ENCODE measurements at regions not wholly inside any gene's neighbourhood (a gene's known extent, or its start where the extent isn't known, plus 50 kb on each side); places are given as distances from the start of the nearest gene placed in this dataset.

DNA sequence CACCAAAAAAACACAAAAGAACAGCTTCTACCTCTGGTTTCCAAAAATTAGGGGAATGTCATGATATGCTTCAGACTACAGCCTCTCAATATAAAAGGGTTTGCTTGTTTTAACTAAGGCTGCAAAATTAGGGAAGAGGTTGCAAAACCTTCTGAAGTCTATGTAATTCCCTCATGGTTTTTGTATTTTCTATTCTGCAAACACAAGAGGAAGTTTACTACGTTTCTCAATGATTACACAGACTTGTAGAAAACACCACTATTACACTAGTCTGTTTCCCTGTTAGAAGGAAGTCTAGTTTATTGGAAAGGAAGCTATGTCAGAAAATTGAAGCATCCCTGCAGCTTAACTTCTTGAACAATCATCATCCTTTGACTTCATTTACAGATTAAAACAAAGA, 229.7 kb upstream of the FMN2 start:
- intact Hi-C loops (cut with micrococcal nuclease), result no loop called here
- Histone ChIP-seq H2AFZ (ENCODE audit: low read length) (no peak overlapping the region), H3K79me2 (ENCODE audit: low read length) (no peaks in the 10 kb centered on the region), H3K27ac (ENCODE audit: low read length) (no peak overlapping the region), H3K4me1 (ENCODE audit: insufficient read depth, low read length) (peaks cover 18% of the 10 kb centered on the region), H3K9me3 (ENCODE audit: low read length) (no peaks in the 10 kb centered on the region), H3F3A (ENCODE audit: low read length, unreplicated experiment) (no peaks in the 10 kb centered on the region), H3K9ac (ENCODE audit: low read length) (no peak overlapping the region), H4K20me1 (ENCODE audit: low read length) (no peaks in the 10 kb centered on the region), H3K9me2 (replicated peaks; ENCODE audit: low read length) (no peaks in the 10 kb centered on the region), H3K4me3 (ENCODE audit: low read length) (no peak overlapping the region), H3K36me3 (ENCODE audit: low read depth, low read length) (no peaks in the 10 kb centered on the region), H3K27me3 (ENCODE audit: low read length) (no peaks in the 10 kb centered on the region), H3K4me2 (ENCODE audit: low read length) (no peak overlapping the region)
- ATAC-seq (no peak), DNase-seq (no peak)
- POLR2A ChIA-PET (ENCODE audit: unreplicated experiment), result interaction anchor here (0.6 kb wide), 1 partner anchor 305 kb away, joined by 4 read pairs; no protein-coding TSS in a partner anchor
- CTCF ChIA-PET, result interaction anchor here (1.1 kb wide), 1 partner anchor 276 kb away, joined by 4 read pairs; no protein-coding TSS in a partner anchor
- TF ChIP-seq EZH2phosphoT487 (IDR thresholded peaks at IDR 0.05; ENCODE audit: borderline replicate concordance, low read length) (no peak), EZH2 (IDR thresholded peaks at IDR 0.05; ENCODE audit: low read length, unreplicated experiment) (no peak)
- TF ChIP-seq, protein P1, sequence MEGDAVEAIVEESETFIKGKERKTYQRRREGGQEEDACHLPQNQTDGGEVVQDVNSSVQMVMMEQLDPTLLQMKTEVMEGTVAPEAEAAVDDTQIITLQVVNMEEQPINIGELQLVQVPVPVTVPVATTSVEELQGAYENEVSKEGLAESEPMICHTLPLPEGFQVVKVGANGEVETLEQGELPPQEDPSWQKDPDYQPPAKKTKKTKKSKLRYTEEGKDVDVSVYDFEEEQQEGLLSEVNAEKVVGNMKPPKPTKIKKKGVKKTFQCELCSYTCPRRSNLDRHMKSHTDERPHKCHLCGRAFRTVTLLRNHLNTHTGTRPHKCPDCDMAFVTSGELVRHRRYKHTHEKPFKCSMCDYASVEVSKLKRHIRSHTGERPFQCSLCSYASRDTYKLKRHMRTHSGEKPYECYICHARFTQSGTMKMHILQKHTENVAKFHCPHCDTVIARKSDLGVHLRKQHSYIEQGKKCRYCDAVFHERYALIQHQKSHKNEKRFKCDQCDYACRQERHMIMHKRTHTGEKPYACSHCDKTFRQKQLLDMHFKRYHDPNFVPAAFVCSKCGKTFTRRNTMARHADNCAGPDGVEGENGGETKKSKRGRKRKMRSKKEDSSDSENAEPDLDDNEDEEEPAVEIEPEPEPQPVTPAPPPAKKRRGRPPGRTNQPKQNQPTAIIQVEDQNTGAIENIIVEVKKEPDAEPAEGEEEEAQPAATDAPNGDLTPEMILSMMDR (conservative IDR thresholded peaks at IDR 0.05; ENCODE audit: low read depth, low read length), result no peak
- BruUV-seq (replicated peaks), result no TSS peak

DNA sequence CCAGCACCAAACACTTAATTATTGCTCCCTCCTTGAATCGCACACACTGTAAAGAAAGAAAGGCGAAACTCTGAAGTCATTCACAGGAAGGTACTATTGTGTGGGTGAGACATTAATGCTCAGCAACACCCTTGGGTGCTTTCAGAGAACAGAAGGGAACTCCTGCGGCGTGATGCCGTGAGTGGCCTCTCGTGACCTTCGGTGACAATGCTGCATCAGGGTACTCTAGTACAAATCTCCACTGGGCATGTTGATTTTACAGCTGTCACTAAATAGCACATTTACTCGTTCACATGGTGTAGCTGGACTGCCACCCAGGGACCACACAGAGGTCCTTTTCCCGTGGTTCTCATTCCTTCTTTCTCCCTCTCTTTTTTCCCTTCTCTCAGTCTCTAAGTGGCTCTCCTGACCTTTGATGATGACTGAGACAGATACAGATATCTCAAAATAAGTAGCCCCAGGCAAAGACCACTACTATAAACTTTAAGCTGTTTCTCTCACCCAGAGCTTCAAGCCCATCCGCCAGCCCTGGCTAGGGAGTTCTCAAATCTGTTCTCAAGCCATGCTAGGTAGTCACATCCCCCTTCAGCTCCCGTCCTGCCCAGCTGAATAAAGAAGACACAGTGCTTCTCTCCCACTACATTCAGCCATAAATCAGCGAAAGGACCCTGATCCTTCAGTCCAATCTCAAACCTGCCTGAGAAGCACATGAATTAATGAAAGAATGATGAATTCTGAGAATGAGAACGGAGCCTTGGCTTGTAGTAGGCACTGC, 223.4 kb upstream of the FMN2 start:
- intact Hi-C loops (cut with micrococcal nuclease), result no loop called here
- Histone ChIP-seq H3K27ac (ENCODE audit: low read length) (no peak overlapping the region), H4K20me1 (ENCODE audit: low read length) (no peaks in the 10 kb centered on the region), H3K4me2 (ENCODE audit: low read length) (no peak overlapping the region), H2AFZ (ENCODE audit: low read length) (no peak overlapping the region), H3K36me3 (ENCODE audit: low read depth, low read length) (no peaks in the 10 kb centered on the region), H3K79me2 (ENCODE audit: low read length) (no peaks in the 10 kb centered on the region), H3K27me3 (ENCODE audit: low read length) (no peaks in the 10 kb centered on the region), H3K9ac (ENCODE audit: low read length) (no peak overlapping the region), H3K9me3 (ENCODE audit: low read length) (no peaks in the 10 kb centered on the region), H3F3A (ENCODE audit: low read length, unreplicated experiment) (no peaks in the 10 kb centered on the region), H3K9me2 (replicated peaks; ENCODE audit: low read length) (no peaks in the 10 kb centered on the region; the same call in 1 of the 2 replicates), H3K4me1 (ENCODE audit: insufficient read depth, low read length) (peaks cover 8% of the 10 kb centered on the region; the same call in 1 of the 2 replicates), H3K4me3 (ENCODE audit: low read length) (no peak overlapping the region)
- TF ChIP-seq, protein P1 (conservative IDR thresholded peaks at IDR 0.05; ENCODE audit: low read depth, low read length), result no peak
- TF ChIP-seq EZH2phosphoT487 (IDR thresholded peaks at IDR 0.05; ENCODE audit: borderline replicate concordance, low read length), result no peak
- TF ChIP-seq EZH2 (IDR thresholded peaks at IDR 0.05; ENCODE audit: low read length, unreplicated experiment), result no peak
- BruUV-seq (replicated peaks), result no TSS peak
- no peak for DNase-seq
- ChIA-PET CTCF (interaction anchor here (0.7 kb wide), 1 partner anchor 209 kb away, joined by 4 read pairs; no protein-coding TSS in a partner anchor), POLR2A (ENCODE audit: unreplicated experiment) (no interaction called here)
- no peak for ATAC-seq

DNA sequence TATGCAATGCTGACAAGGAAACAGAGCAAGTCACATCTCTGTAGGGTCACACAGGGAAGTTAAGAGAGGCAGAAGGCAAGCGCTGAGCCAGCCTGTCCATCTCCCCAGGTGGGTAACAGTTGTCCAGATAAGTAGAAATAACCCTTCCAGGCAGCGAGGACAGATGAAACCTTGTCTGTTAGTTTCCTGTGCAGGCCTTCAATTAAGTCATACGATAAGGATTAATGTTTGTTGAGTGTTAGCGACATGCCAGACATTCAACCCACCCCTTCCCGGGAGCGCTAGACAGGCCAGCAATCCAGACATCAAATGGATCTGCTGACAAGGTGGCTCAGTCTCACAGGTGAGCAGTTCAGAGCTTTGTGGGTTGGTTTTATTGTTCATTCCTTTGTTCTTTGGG, 221.5 kb upstream of the FMN2 start:
- Histone ChIP-seq H3K9me2 (replicated peaks; ENCODE audit: low read length) (no peaks in the 10 kb centered on the region; the same call in 1 of the 2 replicates), H4K20me1 (ENCODE audit: low read length) (no peaks in the 10 kb centered on the region), H3K27ac (ENCODE audit: low read length) (no peak overlapping the region), H3K27me3 (ENCODE audit: low read length) (no peaks in the 10 kb centered on the region), H3K79me2 (ENCODE audit: low read length) (no peaks in the 10 kb centered on the region), H3K9me3 (ENCODE audit: low read length) (no peaks in the 10 kb centered on the region), H3F3A (ENCODE audit: low read length, unreplicated experiment) (no peaks in the 10 kb centered on the region), H3K4me1 (ENCODE audit: insufficient read depth, low read length) (peaks cover 8% of the 10 kb centered on the region; the same call in 1 of the 2 replicates), H3K36me3 (ENCODE audit: low read depth, low read length) (no peaks in the 10 kb centered on the region), H2AFZ (ENCODE audit: low read length) (no peak overlapping the region), H3K9ac (ENCODE audit: low read length) (no peak overlapping the region), H3K4me2 (ENCODE audit: low read length) (no peak overlapping the region), H3K4me3 (ENCODE audit: low read length) (no peak overlapping the region)
- TF ChIP-seq EZH2phosphoT487 (IDR thresholded peaks at IDR 0.05; ENCODE audit: borderline replicate concordance, low read length) (no peak), EZH2 (IDR thresholded peaks at IDR 0.05; ENCODE audit: low read length, unreplicated experiment) (no peak)
- TF ChIP-seq, protein P1 (conservative IDR thresholded peaks at IDR 0.05; ENCODE audit: low read depth, low read length), result no peak
- no TSS peak for BruUV-seq (replicated peaks)
- CTCF ChIA-PET, result no interaction called here
- DNase-seq, result no peak
- ATAC-seq, result no peak
- POLR2A ChIA-PET (ENCODE audit: unreplicated experiment), result no interaction called here
- intact Hi-C loops (cut with micrococcal nuclease), result no loop called here

Data from PC-3 (cell line).